Mucosa of descending colon (tissue), 3 donors: ENCODE measurements at regions not wholly inside any gene's neighbourhood (a gene's known extent, or its start where the extent isn't known, plus 50 kb on each side); places are given as distances from the start of the nearest gene placed in this dataset.
"Not testable (repeated sequence)": the region's sequence is repeated elsewhere in the genome, so short reads cannot be mapped to it uniquely, and the experiment has no call there.

ENCODE experiments used
- ATAC-seq: fragments of 200-7000 bp; cut with Tn5 transposase; one replicate; pipeline ENCODE4 v1.9.1; 2020; ENCODE audit warnings: mild to moderate bottlenecking, moderate library complexity
- DNase-seq, 3 donors: peaks; one replicate each; pipeline ENCODE4 v3.0.0-alpha.2; 2020
- H3K36me3 ChIP-seq: fragments of 200-600 bp; one replicate; pipeline ENCODE4 v1.8.0; 2021; ENCODE audit warnings: low read depth, mild to moderate bottlenecking
- H3K4me1 ChIP-seq: fragments of 200-600 bp; one replicate; pipeline ENCODE4 v1.8.0; 2021; ENCODE audit warnings: low read depth, mild to moderate bottlenecking
- H3K4me3 ChIP-seq: fragments of 200-600 bp; one replicate; pipeline ENCODE4 v1.8.0; 2021; ENCODE audit warnings: mild to moderate bottlenecking
- H3K9me3 ChIP-seq: fragments of 200-600 bp; one replicate; pipeline ENCODE4 v1.8.0; 2021; ENCODE audit warnings: mild to moderate bottlenecking
- CTCF ChIP-seq: fragments of 200-600 bp; IDR thresholded peaks from one replicate; pipeline ENCODE4 v1.8.0; 2022; ENCODE audit warnings: antibody characterized with exemption, mild to moderate bottlenecking
- intact Hi-C, 2 donors: fragments of 100-400 bp; cut with DNase I in 1 of 2; cut with micrococcal nuclease in 1 of 2; formaldehyde crosslinking; loops; one replicate each; pipeline versions ENCODE4 v1.11.0 to v1.11.1; 2022; cut with DNase I, micrococcal nuclease
- donor health status: DM: no; HTN: no; CAD: no; lungs with moderate emphysema.
- donor health status: DM: no; HTN: no; CAD: no.
- donor health status: DM: no; HTN: yes; CAD: no.

- H3K4me1 ChIP-seq = no peaks in the 10 kb centered on the region
- no peaks in the 10 kb centered on the region for H3K36me3 ChIP-seq
- no peak overlapping the region for H3K4me3 ChIP-seq
- DNase-seq = no peak
- TF ChIP-seq CTCF = no peak
- intact Hi-C loops = no loop called here
- no peak for ATAC-seq
- H3K9me3 ChIP-seq = no peaks in the 10 kb centered on the region
These were observed 195.3 kb downstream of the OLFM1 start for GRCh38 chr9:135282808-135283207.

DNA sequence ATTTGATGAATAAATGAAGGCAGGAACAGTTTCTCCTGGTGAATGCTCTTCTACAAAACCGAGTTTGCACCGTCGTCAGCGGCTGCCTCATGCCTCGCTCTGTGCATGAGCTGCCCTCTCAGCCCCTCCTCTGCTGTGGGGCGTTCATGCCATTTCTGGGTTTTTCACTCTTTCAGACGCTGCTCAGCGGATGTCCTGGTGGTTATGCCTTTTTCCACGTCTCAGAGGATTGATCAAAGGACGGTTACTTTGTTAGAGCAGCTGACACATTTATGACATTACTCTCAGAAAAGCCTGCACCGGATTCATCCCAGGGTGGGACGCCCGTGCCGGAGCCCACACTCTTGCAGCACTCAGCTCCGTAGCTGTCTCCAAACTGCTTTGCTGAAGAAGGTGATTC, 195.9 kb upstream of the PPP1R26 start:
- TF ChIP-seq CTCF = no peak
- no peak for DNase-seq
- H3K4me3 ChIP-seq = no peak overlapping the region
- H3K4me1 ChIP-seq = no peaks in the 10 kb centered on the region
- intact Hi-C loops = no loop called here
- H3K9me3 ChIP-seq = no peaks in the 10 kb centered on the region
- no peaks in the 10 kb centered on the region for H3K36me3 ChIP-seq
- no peak for ATAC-seq

GRCh38 chr9:135284386-135285134, 195.0 kb upstream of the PPP1R26 start:
- Histone ChIP-seq H3K4me1 (no peaks in the 10 kb centered on the region), H3K36me3 (no peaks in the 10 kb centered on the region), H3K4me3 (no peak overlapping the region), H3K9me3 (no peaks in the 10 kb centered on the region)
- TF ChIP-seq CTCF = no peak
- intact Hi-C loops = no loop called here
- DNase-seq (peak in 1 of 3 donors; percentile 13), ATAC-seq (no peak)

DNA sequence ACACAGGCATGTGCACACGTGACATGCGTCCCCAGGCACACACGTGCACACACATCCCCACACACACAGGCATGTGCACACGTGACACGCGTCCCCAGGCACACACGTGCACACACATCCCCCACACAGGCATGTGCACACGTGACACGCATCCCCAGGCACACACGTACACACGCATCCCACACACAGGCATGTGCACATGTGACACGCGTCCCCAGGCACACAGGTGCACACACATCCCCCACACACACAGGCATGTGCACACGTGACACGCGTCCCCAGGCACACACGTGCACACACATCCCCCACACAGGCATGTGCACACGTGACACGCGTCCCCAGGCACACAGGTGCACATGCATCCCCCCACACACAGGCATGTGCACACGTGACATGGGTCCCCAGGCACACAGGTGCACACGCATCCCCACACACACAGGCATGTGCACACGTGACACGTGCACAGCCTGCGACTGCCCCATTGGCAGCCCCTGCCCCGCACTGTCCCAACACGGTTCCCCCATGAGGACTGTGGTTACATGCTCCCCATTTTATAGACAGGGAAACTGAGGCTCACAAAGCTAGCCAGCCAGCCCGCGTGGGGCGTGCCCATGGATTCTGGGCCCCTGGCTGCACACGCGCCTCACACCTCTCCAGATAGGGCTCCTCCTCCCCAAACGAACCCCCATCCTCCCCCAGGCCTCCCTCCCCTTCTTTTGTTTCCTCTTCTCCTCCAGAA, 193.2 kb upstream of the PPP1R26 start:
- intact Hi-C loops, H3K4me1 ChIP-seq, ATAC-seq, H3K36me3 ChIP-seq, H3K9me3 ChIP-seq, H3K4me3 ChIP-seq: not testable (repeated sequence)
- peak in 1 of 3 donors; percentile 14 for DNase-seq

DNA sequence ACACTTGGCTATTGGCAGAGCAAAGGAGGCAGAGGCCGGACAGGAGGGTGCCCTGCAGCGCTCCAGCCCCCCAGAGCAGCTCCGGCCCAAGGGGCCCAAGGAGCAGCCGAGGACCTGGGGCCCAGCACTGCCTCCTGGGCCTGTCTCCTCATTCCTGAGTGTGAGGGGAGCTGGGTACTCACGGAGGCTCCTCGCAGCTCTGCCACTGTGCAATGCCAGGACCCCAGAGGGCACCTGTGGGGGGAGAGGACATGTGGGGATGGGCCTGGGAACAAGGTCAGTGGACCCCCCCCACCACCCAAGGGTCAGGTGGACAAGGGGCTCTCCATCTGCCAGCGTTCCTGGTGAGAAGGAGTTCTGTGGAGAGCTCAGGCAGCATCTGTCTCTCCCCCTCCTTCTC, 192.6 kb upstream of the PPP1R26 start:
- intact Hi-C loops = no loop called here
- peak in 1 of 3 donors; percentile 19 for DNase-seq
- Histone ChIP-seq H3K4me3 (no peak overlapping the region), H3K4me1 (no peaks in the 10 kb centered on the region), H3K36me3 (no peaks in the 10 kb centered on the region), H3K9me3 (no peaks in the 10 kb centered on the region)
- no peak for TF ChIP-seq CTCF
- ATAC-seq = no peak

- Histone ChIP-seq H3K4me1 (no peaks in the 10 kb centered on the region), H3K4me3 (no peak overlapping the region), H3K9me3 (no peaks in the 10 kb centered on the region), H3K36me3 (no peaks in the 10 kb centered on the region)
- ATAC-seq (no peak), DNase-seq (peak in 1 of 3 donors; percentile 29)
- intact Hi-C loops = no loop called here
- no peak for TF ChIP-seq CTCF
These were observed 192.0 kb upstream of the PPP1R26 start for GRCh38 chr9:135287627-135288026.
